ENCODE measurements at regions not wholly inside any gene's neighbourhood (a gene's known extent, or its start where the extent isn't known, plus 50 kb on each side); places are given as distances from the start of the nearest gene placed in this dataset.
"Not testable (repeated sequence)": the region's sequence is repeated elsewhere in the genome, so short reads cannot be mapped to it uniquely, and the experiment has no call there.

GRCh38 chr6:95725344-95725743, 148.0 kb downstream of the MANEA start:
- no peak for TF ChIP-seq ZFX (IDR thresholded peaks at IDR 0.05)
- H3K27ac ChIP-seq = no peak overlapping the region

GRCh38 chr6:95740157-95740556, 162.8 kb downstream of the MANEA start:
- TF ChIP-seq CTCF (conservative IDR thresholded peaks at IDR 0.05) (no peak), ZFX (IDR thresholded peaks at IDR 0.05) (no peak)
- no peak overlapping the region for H3K27ac ChIP-seq

- TF ChIP-seq ZFX (IDR thresholded peaks at IDR 0.05) (no peak), CTCF (conservative IDR thresholded peaks at IDR 0.05) (no peak)
- no peak overlapping the region for H3K27ac ChIP-seq
Measured at GRCh38 chr6:95741045-95741444, 163.7 kb downstream of the MANEA start.

GRCh38 chr6:95742767-95743289, 165.5 kb downstream of the MANEA start:
- no peak for TF ChIP-seq CTCF (conservative IDR thresholded peaks at IDR 0.05)
- no peak overlapping the region for H3K27ac ChIP-seq

- no peak overlapping the region for H3K27ac ChIP-seq
- TF ChIP-seq ZFX (IDR thresholded peaks at IDR 0.05) (no peak), CTCF (conservative IDR thresholded peaks at IDR 0.05) (no peak)
Measured at GRCh38 chr6:95743591-95743990, 166.3 kb downstream of the MANEA start.

GRCh38 chr6:95758236-95759069, 181.1 kb downstream of the MANEA start:
- H3K27ac ChIP-seq = not testable (repeated sequence)

- TF ChIP-seq ZFX (IDR thresholded peaks at IDR 0.05) (no peak), CTCF (conservative IDR thresholded peaks at IDR 0.05) (no peak)
- no peak overlapping the region for H3K27ac ChIP-seq
Measured at GRCh38 chr6:95767897-95768463, 190.6 kb downstream of the MANEA start.

GRCh38 chr6:95768539-95768938, 191.2 kb downstream of the MANEA start:
- H3K27ac ChIP-seq = no peak overlapping the region
- TF ChIP-seq ZFX (IDR thresholded peaks at IDR 0.05) = no peak
- TF ChIP-seq CTCF (conservative IDR thresholded peaks at IDR 0.05) = no peak

Data from C4-2B (cell line).